GM12891 (cell line): ENCODE measurements at regions not wholly inside any gene's neighbourhood (a gene's known extent, or its start where the extent isn't known, plus 50 kb on each side); places are given as distances from the start of the nearest gene placed in this dataset.

ENCODE experiments used
- DNase-seq: peaks from one replicate; pipeline ENCODE4 v3.0.0; 2011; ENCODE audit warnings: low spot score; ENCODE audit not compliant: insufficient read length
- FAIRE-seq: peaks from 2 replicates; lab custom pipeline; 2011; peaks lifted over from hg19 to GRCh38; lab: Jason Lieb, UNC
- PAX5 ChIP-seq: IDR thresholded peaks from 2 replicates; pipeline ENCODE4 v1.6.1; 2011; ENCODE audit warnings: low read length, moderate library complexity, mild to moderate bottlenecking; ENCODE audit not compliant: insufficient read depth, severe bottlenecking
- POLR2A ChIP-seq: IDR thresholded peaks from 2 replicates; pipeline ENCODE4 v1.6.1; 2011; ENCODE audit warnings: low read depth, low read length, control low read depth
- POLR2AphosphoS5 ChIP-seq: IDR thresholded peaks from 2 replicates; pipeline ENCODE4 v1.6.1; 2011; ENCODE audit warnings: low read depth, low read length, control low read depth
- POU2F2 ChIP-seq: IDR thresholded peaks from 2 replicates; pipeline ENCODE4 v1.6.1; 2011; ENCODE audit warnings: low read depth, mild to moderate bottlenecking, control low read depth, low read length, moderate library complexity
- SPI1 ChIP-seq: IDR thresholded peaks from 2 replicates; pipeline ENCODE4 v1.6.1; 2011; ENCODE audit warnings: low read depth, low read length, control low read depth
- TAF1 ChIP-seq: IDR thresholded peaks from 2 replicates; pipeline ENCODE4 v1.6.1; 2011; ENCODE audit warnings: low read depth, low read length, control low read depth

DNA sequence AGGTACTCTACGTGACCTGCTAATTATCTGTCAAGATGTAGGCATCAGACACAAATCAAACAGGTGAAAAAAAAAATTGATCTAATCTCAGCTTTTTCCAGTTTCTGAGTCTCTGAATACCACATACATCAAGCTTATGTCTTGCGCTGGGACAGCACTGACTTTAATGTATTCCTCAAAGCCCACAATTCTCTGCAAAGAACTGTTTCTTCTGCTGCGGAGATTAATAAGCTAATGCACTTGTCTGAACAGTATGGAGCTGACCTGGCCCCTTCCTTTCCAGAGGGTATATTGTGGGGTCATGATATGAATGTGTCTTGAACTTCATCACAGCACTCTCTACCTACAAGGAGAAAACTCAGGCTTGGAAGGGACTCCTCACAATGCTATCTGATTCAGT lies 87.8 kb downstream of the FOXB1 start:
- no peak for FAIRE-seq
- TF ChIP-seq POLR2A = no peak
- TF ChIP-seq POLR2AphosphoS5 = no peak
- TF ChIP-seq TAF1 = no peak
- no peak for TF ChIP-seq SPI1
- TF ChIP-seq POU2F2 = no peak
- no peak for DNase-seq

DNA sequence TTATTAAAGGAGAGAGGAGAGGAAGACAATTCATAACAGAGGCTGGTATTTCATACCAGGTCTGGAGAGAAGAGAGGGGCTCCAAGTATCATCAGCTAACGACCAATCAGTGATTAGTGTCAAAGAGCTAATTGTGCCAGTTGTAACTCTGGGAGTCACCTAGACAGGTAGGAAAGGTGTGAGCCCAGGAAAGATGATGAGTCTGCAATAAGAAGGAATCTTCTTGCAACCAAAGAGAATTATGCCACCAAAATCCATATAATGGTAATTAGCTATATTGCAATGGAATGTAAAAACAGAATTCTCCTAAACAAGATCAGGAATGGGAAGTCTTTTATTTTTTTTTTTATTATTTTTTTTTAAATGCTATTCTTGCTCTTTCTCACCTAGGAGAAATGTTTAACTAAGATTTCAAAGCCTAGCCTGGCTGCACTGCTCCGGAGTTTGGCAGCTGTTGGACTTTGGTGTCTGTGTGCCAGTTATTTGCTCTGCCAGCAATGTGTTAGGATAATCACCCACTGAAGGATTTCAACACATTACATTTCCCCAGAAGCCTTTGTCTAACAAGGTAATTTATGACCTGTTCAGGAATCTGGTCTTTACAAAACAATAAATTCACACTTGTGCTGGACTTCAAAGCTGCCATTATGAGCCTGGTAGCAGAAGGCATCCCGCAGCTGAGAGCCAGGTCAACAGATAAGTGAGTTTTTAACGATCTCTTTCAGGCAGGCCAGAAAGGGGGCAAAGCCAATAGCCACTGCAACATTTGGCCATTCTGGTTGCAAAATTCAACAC lies 89.4 kb downstream of the FOXB1 start:
- FAIRE-seq = no peak
- TF ChIP-seq SPI1 (no peak), TAF1 (no peak), POLR2A (no peak), PAX5 (no peak), POLR2AphosphoS5 (no peak), POU2F2 (no peak)
- no peak for DNase-seq

DNA sequence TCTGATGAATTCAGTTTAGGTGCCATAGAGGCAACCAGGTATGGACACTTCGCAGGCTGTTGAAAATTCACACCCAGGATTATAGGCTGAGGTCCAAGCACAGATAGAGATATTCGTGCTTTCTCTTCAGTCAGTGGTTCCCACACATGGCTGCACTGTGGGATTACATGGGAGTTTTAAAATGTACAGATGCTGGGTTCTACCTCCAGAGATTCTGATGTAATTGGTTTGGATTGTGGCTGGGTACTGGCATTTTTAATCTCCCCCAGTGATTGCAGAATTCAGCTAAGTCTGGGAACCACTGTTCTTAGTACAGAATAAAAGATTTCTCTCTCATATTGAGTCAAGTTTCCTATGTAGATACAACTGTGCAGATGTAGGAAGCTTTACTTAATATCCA lies 91.6 kb downstream of the FOXB1 start:
- FAIRE-seq (no peak), DNase-seq (no peak)
- TF ChIP-seq PAX5 (no peak), POLR2AphosphoS5 (no peak), SPI1 (no peak), POLR2A (no peak), TAF1 (no peak), POU2F2 (no peak)

DNA sequence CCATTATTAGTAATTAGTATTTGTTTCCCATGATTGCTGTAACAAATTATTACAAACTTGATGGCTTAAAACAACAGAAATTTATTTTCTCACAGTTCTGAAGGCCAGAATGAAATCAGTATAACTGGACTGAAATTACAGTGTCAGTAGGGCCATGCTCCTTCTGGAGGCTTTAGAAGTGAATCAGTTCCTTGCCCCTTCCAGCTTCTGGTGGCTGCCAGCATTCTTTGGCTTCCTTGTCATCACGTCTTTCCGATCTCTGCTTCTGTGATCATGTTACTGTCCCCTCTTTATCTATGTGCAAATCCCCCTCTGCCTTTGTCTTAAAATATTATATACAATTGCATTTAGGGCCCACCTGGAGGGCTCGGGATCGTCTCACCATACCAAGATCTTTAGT lies 92.0 kb downstream of the FOXB1 start:
- no peak for TF ChIP-seq POLR2A
- TF ChIP-seq SPI1 = no peak
- no peak for FAIRE-seq
- no peak for DNase-seq

DNA sequence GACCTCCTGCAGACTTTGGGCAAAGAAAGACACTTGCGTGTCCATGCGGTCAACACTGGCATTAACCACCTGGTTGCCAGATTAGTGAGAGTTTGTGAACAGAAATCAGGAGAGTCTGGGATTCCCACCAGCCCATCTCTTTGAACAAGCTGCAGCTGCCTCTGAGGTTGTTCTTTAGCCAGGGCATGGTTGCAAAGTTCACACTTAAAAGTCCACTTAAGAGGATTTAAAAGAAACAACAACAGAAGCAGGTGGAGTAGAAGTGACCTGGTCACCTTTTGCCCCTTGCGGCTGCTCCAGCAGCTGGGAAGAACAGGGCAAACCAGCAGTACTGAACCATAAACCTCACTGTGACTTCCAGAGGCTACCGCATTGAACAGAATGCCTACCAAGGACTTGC lies 97.3 kb downstream of the FOXB1 start:
- TF ChIP-seq POU2F2 = no peak
- TF ChIP-seq SPI1 = no peak
- TF ChIP-seq TAF1 = no peak
- no peak for TF ChIP-seq POLR2A
- no peak for TF ChIP-seq POLR2AphosphoS5
- TF ChIP-seq PAX5 = no peak
- FAIRE-seq (no peak), DNase-seq (no peak)

DNA sequence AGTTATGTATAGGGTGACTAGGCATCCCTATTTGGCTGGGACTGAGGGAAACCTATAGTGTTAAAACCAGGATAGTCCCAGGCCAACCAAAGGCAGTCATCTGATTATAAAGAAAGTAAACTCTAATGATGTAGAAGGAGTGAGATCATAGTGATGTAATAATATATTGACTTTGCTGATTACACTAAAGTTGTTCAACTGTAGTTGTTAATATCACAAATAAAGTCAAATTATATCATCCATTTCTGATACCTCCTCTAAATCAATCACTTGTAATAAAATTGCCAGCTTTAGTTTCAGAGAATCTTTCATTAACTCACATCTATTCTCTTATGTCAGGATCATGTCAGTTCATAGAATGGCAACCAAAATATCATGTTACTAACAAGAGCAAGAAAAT lies 98.6 kb downstream of the FOXB1 start:
- FAIRE-seq (no peak), DNase-seq (no peak)
- TF ChIP-seq SPI1 (no peak), POLR2A (no peak), POLR2AphosphoS5 (no peak), POU2F2 (no peak), PAX5 (no peak), TAF1 (no peak)

DNA sequence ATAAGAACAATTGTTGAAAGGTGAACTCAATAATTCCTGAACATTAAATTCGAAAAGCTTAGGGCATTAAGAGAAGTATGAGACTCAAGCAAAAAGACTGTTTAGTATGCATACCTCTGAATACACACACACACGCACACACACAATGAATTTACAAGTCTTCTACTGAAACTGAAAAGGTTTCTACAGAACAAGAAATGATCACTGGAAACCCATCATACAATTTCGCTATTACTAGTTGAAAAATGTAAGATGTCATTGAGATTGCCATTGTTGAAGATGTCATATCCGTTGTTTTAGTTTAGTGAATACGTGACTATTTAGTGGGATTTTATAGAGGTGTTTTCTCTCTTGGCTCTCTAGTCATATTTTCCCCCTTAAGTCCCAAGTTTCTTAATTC lies 106.8 kb downstream of the FOXB1 start:
- FAIRE-seq = no peak
- DNase-seq = no peak
- TF ChIP-seq POLR2AphosphoS5 (no peak), SPI1 (no peak), TAF1 (no peak), POLR2A (no peak), PAX5 (no peak), POU2F2 (no peak)

DNA sequence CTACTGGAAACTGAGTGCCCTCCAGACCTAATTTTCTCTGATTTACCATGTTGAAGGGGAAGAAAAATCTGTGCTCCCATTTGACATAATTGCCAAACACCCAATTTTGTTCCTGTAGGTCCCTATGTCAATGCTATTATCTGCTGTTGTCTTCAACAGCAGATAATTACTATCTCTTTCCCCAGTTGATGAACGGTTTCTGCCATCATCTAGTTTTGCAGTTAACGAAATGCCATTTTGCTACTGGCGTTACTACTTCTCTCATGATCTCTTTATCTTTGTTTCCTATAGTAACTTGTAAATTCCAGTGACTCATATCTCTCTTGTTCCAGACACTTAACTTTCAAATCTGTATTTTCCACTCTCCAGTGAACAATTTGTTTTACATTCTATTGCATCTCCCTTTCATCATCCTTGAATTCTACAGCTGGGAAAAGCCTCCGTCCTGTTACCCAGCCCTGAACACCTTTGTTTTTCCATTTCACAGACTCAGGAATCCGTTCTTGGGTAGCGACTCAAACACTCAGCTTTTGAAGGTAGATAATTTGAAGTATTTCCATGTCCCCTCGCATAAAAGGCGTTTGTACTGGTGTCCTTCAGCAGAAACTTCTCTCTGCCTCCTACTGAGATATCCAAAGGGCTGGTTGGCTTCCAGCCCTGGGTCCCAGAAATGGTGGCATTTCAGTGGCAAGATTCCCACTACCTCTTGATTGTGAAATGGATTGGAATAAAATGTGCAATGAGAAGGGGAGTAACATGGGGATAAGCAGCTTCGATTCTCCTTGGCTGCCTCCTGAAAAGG lies 111.7 kb downstream of the FOXB1 start:
- FAIRE-seq (no peak), DNase-seq (no peak)
- no peak for TF ChIP-seq POLR2AphosphoS5

DNA sequence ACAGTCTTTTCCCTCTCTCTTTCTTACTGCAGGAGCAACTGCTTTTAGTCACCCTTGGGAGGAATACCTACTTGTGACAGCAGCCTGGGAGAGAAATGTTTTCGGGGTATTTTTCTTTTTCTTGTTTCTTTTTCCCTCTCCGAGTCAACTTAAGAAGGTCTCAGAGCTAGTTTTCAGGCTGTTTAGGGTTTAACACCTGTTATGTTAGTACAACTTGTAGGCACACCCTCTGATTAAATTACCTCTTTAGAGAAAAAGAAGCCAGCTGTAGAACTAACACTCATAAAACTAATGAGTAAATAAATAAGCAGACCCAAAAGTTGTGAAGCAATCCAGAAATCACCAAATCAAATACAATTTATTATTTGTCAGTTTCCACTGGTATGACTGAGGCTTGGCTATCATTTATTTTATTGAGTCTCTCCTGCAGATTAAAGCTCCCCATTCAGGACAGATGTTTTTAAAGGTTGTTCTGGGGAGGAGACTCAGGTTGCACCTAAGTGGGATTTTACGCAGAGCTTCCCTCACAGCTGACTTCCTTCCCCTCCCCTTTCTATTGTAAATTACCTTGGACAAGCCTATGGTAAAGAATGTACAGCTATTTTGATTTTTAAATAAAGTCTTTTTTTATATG lies 112.5 kb downstream of the FOXB1 start:
- no peak for TF ChIP-seq POLR2AphosphoS5
- TF ChIP-seq POU2F2 = no peak
- TF ChIP-seq PAX5 = no peak
- DNase-seq = no peak

More for the DNA sequence above, 112.5 kb downstream of the FOXB1 start:
- FAIRE-seq = no peak
